H1 (cell line): ENCODE measurements at regions not wholly inside any gene's neighbourhood (a gene's known extent, or its start where the extent isn't known, plus 50 kb on each side); places are given as distances from the start of the nearest gene placed in this dataset.

Source experiments
- CHD7 ChIP-seq: fragments of 300-600 bp; sonication (generic); IDR thresholded peaks from 2 replicates; pipeline ENCODE4 v1.7.1; 2012; ENCODE audit warnings: low read length, moderate library complexity, mild to moderate bottlenecking, inconsistent platforms; ENCODE audit not compliant: insufficient replicate concordance
- SUZ12 ChIP-seq: fragments of 200-600 bp; sonication (generic); IDR thresholded peaks from 2 replicates; pipeline ENCODE4 v1.6.1; 2012; ENCODE audit warnings: mild to moderate bottlenecking, inconsistent platforms, low read length, moderate library complexity, mixed read lengths

- TF ChIP-seq CHD7 = no peak
- TF ChIP-seq SUZ12 = no peak
- TF ChIP-seq, all 59 proteins: peak for 0
These were observed 144.1 kb upstream of the AJAP1 start (continued) for GRCh38 chr1:4510276-4510691.
